IMR-90 (cell line): ENCODE measurements at regions not wholly inside any gene's neighbourhood (a gene's known extent, or its start where the extent isn't known, plus 50 kb on each side); places are given as distances from the start of the nearest gene placed in this dataset.

Experiments used
- CEBPB ChIP-seq: IDR thresholded peaks from 2 replicates; pipeline ENCODE4 v1.6.1; 2012; ENCODE audit warnings: low read depth, low read length, improper control_type of control experiment
- CTCF ChIP-seq: conservative IDR thresholded peaks from 2 replicates; pipeline ENCODE4 v1.5.1; 2012; ENCODE audit warnings: mild to moderate bottlenecking, low read depth, low read length, improper control_type of control experiment
- ELK1 ChIP-seq: fragments of 150-350 bp; IDR thresholded peaks from 2 replicates; pipeline ENCODE4 v1.6.1; 2016; ENCODE audit warnings: low read depth, mild to moderate bottlenecking, low read length, moderate library complexity, borderline replicate concordance
- FOS ChIP-seq: fragments of 150-350 bp; IDR thresholded peaks from 2 replicates; pipeline ENCODE4 v1.6.1; 2016; ENCODE audit warnings: low read depth, low read length
- MAFK ChIP-seq: IDR thresholded peaks from 2 replicates; pipeline ENCODE4 v1.6.1; 2012; ENCODE audit warnings: low read depth, low read length, improper control_type of control experiment
- MAZ ChIP-seq: IDR thresholded peaks from 2 replicates; pipeline ENCODE4 v1.6.1; 2012; ENCODE audit warnings: low read depth, mild to moderate bottlenecking, low read length, improper control_type of control experiment, moderate library complexity, borderline replicate concordance
- MXI1 ChIP-seq: IDR thresholded peaks from 2 replicates; pipeline ENCODE4 v1.6.1; 2012; ENCODE audit warnings: low read depth, mild to moderate bottlenecking, low read length, moderate library complexity, borderline replicate concordance
- NFE2L2 ChIP-seq: fragments of 150-350 bp; IDR thresholded peaks from 2 replicates; pipeline ENCODE4 v1.6.1; 2016; ENCODE audit warnings: low read depth, mild to moderate bottlenecking, low read length
- POLR2A ChIP-seq: IDR thresholded peaks from 2 replicates; pipeline ENCODE4 v1.6.1; 2012; ENCODE audit warnings: mild to moderate bottlenecking, low read depth, low read length
- RAD21 ChIP-seq: IDR thresholded peaks from 2 replicates; pipeline ENCODE4 v1.6.1; 2012; ENCODE audit warnings: low read length, improper control_type of control experiment
- RCOR1 ChIP-seq: IDR thresholded peaks from 2 replicates; pipeline ENCODE4 v1.6.1; 2012; ENCODE audit warnings: mild to moderate bottlenecking, low read length, improper control_type of control experiment; ENCODE audit not compliant: insufficient replicate concordance
- RFX5 ChIP-seq: IDR thresholded peaks from 2 replicates; pipeline ENCODE4 v1.8.0; 2012; ENCODE audit warnings: low read depth, mild to moderate bottlenecking, low read length, moderate library complexity
- SMC3 ChIP-seq: fragments of 150-350 bp; IDR thresholded peaks from 2 replicates; pipeline ENCODE4 v1.6.1; 2016; ENCODE audit warnings: low read depth, mild to moderate bottlenecking, antibody characterized with exemption, low read length, moderate library complexity
- TF ChIP-seq, protein P1 (sequence below): fragments of 150-350 bp; IDR thresholded peaks from 2 replicates; pipeline ENCODE4 v1.6.1; 2017; ENCODE audit warnings: mild to moderate bottlenecking, antibody characterized with exemption, low read length, low read depth

- TF ChIP-seq CTCF (no peak), SMC3 (no peak), RFX5 (no peak), CEBPB (no peak), RAD21 (no peak), POLR2A (no peak), MXI1 (no peak), FOS (no peak), MAZ (no peak), MAFK (no peak), ELK1 (no peak), RCOR1 (no peak), NFE2L2 (no peak)
- TF ChIP-seq, protein P1, sequence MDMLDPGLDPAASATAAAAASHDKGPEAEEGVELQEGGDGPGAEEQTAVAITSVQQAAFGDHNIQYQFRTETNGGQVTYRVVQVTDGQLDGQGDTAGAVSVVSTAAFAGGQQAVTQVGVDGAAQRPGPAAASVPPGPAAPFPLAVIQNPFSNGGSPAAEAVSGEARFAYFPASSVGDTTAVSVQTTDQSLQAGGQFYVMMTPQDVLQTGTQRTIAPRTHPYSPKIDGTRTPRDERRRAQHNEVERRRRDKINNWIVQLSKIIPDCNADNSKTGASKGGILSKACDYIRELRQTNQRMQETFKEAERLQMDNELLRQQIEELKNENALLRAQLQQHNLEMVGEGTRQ = no peak
These were observed 510.2 kb upstream of the MDFIC2 start for GRCh38 chr3:70822669-70823068.
